ENCODE measurements at regions not wholly inside any gene's neighbourhood (a gene's known extent, or its start where the extent isn't known, plus 50 kb on each side); places are given as distances from the start of the nearest gene placed in this dataset.
"Not testable (repeated sequence)": the region's sequence is repeated elsewhere in the genome, so short reads cannot be mapped to it uniquely, and the experiment has no call there.

DNA sequence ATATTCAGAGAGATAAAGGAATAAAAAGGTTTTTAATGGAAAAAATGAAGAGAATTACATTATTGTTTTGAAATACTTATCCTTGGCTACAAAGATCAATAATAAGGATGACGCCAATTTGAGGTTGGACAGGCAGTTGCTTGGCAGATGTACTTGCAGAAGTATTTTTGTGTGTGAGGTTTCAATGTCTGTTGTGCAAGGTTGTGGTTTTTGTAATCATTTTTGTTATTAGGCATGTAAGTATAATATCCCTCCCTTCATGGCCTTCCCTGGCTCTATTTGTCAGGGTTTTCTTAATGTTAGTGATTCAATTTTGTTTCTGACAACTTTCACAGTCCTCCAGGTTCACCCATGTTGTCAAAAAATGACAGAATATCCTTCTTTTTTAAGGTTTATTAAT lies 105.9 kb downstream of the OTOL1 start:
- DNase-seq = no peak

DNA sequence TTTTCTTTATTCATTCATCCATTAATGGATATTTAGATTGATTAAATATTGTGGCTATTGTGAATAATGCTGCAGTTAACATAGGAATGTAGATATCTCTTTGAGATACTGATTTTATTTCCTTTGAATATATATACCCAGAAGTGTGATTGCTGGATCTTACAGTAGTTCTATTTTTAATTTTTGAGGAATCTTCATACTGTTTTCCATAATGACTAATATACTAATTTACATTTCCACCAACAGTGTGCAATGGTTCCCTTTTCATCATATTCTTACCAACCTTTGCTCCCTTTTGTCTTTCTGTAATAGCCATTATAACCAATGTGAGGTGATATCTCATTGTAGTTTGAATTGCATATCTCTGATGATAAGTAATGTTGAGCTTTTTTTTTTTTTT lies 106.3 kb downstream of the OTOL1 start:
- DNase-seq = no peak

DNA sequence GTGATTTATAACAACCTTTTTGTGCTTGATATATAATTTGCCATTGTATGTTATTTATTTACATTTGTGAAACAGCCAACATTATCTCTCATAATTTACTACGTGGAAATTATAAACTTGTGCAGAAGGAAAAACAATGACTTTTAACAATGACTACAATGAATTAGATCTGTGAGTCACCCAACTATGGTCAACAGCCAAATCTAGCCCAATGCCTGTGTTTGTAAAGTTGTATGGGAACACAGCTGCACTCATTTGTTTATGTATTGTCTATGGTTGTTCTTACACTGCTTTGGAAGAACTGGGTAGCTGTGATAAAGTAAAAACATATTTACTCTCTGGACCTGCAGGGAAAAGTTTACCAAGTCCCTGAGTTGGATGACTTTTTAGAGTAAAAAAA lies 110.4 kb downstream of the OTOL1 start:
- DNase-seq = no peak

DNA sequence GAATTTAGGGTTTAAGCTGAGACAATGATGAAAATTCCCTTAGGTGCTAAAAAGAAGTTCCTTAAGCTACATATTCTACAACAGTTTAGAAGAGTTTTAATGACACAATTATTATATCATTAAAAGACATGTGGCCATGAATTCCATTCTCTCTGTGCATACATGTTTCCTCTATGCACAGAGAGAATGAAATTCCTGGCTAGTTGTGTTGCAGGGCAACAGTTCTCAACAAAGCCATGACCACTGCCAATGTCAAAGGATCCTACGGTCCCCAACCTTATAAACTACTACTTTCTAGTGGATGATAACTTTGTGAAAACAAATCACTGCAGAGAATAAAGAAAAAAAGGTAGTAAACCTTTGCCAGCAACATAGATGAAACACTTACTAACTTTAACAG lies 122.7 kb downstream of the OTOL1 start:
- no peak for DNase-seq

DNA sequence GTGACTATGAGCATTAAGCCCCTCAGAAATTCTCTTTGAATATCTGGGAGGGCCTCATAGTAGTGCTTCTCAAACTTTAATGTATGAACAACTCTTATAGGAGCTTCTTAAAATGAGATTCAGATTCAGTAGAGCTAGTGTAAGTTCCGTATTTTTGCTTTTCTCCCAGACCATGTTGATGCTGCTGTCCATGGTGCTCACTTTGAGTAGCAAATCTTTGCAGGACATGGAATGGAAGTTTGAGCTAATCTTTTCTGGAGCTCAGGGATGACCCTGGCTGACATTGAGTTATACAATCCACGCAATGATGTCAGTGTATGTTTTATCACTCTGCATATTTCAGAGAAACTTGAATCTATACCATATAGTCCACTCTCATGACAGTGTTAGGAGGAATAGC lies 134.2 kb downstream of the OTOL1 start:
- DNase-seq = no peak

DNA sequence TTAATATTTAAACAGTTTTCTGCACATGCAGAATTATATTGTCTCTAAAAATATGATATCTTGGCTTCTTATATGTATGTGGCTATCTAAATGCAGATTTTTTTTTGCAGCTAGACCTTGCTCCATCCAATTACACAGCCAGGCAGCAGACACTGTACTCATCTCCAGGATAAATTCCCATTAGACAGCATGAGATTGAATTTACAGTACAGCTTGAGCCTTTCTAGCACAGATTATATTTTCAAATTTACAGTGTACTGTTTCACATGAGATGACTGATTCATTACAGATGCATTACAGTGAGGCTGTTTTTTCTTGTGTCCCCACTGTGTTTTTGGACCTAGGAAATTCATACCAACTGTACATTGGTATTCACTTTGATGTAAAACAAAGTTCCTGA lies 134.9 kb downstream of the OTOL1 start:
- no peak for DNase-seq

DNA sequence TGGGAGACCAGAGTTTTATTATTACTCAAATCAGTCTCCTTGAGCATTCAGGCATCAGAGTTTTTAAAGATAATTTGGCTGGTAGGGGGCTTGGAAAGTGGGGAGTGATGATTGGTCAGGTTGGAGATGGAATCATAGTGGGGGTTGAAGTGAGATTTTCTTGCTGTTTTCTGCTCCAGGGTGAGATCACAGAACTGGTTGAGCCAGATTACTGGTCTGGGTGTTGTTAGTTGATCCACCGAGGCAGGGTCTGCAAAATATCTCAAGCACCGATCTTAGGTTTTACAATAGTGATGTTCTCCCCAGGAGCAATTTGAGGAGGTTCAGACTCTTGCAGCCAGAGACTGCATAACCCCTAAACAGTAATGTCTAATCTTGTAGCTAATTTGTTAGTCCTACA lies 141.0 kb downstream of the OTOL1 start:
- no peak for DNase-seq

DNA sequence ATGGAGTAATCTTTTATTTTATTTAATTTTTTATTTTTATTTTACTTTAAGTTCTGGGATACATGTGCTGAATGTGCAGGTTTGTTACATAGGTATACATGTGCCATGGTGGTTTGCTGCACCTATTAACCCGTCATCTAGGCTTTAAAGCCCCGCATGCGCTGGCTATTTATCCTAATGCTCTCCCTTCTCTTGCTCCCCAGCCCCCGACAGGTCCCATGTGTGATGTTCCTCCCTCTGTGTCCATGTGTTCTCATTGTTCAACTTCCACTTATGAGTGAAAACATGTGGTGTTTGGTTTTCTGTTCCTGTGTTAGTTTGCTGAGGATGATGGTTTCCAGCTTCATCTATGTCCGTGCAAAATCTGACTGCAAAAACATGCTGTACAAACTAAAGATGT lies 142.5 kb downstream of the OTOL1 start:
- not testable (repeated sequence) for DNase-seq

DNA sequence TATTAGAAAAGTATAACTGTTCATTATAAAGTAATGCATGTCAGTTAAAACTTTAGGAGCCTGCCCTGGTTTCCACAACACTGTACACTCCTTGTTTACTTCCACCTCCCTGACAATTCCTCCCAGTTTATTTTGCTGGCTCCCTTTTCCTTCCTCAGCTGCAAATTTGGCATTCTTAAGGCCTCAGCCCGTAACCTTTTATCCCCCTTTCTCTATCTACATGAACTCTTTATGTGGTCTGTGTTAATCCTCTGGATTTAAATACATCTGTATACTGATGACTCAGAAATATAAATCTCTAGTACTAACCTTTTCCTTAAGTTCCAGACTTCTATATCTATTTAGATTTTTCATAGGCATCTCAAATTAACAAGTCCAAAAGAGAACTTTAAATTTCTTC lies 143.6 kb downstream of the OTOL1 start:
- DNase-seq = no peak

DNA sequence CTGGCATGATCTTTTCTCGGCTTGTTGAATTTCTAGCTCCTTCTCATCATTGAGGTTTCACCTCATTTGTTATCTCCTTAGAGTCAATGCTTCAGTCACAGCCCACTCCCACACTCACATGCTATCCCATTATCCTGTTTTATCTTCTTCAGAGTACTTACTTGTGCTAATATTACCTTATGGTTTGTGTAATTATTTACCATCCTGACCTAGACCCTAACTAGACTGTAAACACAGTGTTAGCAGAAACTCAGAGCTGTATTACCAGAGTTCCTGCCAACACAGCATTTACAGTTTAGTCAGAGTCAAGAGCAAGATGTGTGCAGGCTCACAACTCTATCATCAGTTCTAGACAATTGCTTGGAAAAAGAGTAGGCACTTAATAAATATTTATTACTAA lies 144.7 kb downstream of the OTOL1 start:
- no peak for DNase-seq

DNA sequence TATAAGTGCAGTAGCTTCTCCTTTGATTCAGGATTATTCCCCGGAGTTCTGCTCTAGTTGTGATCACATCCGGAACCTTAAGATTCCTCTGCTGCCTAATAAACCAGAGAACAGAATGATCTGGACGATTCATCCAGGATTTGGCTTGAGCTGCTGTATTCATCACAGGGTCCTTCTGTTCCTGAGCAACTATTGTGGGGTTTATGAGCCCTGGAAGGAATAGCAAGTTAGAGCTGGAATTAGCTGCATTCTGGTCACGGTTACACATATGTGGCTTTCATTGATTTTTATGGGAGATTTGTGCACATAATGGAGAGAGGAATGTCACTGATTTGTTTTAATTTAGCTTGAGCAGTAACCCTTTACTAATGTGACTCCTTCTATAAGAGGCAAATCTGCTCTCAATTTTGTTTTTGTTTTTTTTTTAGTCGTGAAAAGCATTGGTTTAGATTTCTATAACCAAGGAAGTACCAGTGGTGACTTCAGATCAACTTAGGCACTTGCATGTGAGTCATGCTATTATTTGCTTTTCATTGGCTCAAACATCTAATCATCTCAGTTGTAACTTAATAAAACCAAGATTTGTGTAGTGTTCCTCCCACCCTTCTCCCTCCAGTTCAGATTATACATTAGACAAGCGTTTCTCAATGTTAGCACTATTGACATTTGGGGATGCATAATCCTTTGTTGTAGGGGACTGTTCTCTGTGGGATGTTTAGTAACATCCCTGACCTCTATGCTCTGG lies 148.5 kb downstream of the OTOL1 start:
- DNase-seq = no peak

DNA sequence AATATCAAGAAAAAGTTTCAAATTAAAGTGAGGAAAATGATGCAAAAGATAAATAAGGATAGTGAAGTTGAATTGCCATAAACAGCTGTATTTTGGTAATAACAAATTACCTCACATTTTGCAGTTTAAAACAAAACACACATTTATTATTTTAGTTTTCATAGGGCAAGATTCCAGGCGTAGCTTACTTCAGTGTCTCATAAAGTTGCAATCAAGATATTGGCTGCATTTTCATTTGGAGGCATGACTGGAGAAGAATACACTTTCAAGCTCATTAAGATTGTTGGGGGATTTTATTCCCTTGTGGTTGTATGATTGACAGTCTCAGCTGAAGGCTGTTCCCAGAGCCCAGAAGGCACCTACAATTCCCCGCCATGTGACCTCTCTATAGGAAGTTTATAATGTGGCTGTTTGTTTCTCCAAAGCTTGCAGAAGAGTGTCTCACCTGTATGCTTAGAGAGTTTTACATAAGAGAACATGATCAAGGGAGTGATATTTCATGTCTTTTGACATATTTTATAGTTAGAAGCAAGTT lies 151.4 kb downstream of the OTOL1 start:
- DNase-seq = no peak

DNA sequence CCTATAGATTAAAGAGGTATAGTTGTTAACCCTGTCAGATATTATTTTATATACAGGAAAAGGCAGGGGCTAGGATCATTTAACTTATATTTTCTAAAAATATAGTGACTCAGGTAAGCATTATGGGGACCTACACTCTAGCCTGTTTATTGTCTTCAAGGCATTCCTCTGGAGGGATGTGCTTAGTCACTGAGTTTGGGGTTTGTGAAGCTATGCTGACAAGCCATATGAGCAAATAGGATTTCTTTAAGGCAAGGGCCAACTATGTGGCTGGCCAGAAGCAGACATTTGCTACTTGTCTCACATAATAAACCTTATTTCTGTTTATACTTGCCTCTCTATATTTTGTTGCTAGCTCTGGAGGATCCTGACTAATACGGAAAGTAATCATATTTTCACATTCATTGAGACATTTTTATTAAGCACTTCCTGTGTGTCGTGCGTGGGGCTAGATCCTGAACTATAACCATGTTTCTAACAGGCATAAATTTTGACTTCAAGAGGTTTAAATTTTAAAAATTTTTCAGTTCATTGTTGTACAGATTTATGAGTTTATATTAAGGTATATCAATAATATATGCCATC lies 153.4 kb downstream of the OTOL1 start:
- DNase-seq = no peak

DNA sequence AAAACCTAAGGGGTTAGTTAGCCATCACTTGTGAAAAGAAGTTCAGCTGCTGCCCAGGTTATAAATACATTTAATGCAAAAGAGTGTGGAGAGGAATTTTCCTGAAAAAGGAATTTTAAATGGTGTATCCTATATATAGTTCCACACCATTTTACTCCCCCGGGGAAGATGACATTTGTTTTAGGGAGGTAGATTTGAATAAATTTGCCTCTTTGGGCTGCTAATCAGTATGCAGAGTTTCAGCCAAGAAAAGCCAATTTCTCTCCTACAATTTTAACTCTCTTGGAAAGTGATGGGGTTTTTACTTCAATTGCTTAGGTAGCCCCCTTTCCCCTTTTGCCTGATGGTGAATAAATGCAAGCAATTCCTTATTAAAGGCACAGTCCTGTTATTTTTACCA lies 161.2 kb downstream of the OTOL1 start:
- DNase-seq = peak; percentile 12

DNA sequence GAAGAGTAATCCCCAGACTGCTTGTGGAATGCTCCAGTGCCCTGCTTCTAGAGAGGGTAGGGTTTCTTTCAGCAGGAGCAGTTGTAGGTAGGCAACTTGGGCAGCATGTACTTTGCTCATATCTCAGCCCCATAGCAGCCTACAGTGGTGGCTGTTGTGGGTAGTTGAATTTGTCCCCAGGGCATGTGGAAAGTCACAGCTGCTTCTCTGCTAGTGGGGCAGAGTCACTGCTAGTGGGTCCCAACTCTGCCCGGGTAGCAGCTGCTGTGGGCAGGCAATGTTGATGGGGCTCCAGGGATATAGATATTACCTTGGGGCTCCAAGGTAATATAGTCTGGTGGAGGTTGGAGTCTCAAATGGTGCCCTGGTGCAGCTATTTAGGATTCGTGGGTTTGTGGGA lies 174.5 kb downstream of the OTOL1 start:
- DNase-seq = no peak

DNA sequence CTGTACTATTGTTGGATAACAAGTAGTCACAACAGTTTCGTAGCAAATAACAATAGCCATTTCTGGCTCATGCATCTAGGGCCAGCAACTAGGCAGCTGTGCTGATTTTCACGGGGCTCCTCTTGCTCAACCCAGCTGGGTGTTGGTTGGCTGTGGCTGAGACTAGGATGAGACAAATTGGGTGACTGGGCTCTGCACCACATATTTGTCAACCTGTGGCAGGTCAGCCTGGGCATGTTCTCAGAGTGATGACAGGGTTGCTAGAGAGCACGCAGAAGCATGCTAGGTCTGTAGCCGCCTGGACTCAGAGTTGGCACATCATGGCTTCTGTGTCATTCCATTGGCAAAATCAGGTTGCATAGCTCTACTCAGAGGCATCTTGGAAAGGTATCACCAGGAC lies 175.9 kb downstream of the OTOL1 start:
- DNase-seq = no peak

DNA sequence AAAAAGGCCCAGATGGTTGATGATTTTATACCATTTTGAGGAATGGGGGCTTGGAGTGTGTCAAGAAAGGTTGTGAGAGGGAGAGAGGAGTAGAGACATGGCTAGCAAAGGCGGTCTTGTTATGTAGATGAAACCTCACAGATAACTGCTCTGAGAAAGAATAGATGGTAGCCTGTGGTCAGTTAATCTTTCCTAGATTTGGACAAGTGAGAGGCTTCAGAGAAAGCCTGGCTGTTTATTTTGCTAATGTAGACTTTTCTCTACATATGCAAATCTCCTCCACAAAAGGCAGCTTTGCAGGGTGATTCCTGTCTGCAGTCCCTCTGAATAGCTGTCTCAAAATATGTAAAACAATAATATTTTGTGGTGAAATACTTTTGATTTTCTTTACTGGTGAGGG lies 177.3 kb downstream of the OTOL1 start:
- DNase-seq = no peak

DNA sequence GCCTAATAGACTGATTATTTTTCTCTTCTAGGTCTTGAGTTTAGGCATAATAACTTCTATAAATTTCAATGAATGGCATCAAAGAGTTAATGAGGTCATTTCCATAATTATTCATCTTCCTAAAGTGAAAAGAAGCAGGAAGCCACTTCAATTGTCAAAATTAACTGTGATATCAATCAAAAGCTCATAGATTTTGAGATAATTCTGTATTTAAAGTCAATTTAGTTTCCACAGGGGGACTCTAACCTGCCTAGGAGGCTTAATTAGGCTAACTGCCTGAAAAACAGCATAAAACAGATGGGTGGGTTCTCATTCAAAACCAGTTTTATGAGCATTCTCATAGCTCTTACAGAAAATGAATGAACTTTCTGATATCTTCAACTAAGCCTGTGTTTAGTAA lies 177.8 kb downstream of the OTOL1 start:
- DNase-seq = no peak

DNA sequence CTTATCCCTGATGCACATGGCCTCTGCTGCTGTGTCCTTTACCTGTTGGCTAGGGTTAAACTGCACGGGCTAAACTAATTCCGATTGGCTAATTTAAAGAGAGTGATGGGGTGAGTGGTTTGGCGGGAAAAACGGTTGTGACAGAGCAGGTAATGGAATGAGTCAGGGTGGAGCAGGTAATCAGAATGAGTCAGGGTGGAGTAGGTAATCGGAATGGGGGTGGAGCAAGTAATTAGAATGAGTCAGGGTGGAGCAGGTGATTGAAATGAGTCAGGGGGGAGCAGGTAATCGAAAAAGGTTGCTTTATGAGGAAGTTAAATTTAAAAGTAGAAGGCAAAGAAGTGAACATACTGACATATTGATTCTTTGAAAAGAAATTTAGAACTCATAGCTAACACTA lies 185.2 kb downstream of the OTOL1 start:
- DNase-seq = not testable (repeated sequence)

DNA sequence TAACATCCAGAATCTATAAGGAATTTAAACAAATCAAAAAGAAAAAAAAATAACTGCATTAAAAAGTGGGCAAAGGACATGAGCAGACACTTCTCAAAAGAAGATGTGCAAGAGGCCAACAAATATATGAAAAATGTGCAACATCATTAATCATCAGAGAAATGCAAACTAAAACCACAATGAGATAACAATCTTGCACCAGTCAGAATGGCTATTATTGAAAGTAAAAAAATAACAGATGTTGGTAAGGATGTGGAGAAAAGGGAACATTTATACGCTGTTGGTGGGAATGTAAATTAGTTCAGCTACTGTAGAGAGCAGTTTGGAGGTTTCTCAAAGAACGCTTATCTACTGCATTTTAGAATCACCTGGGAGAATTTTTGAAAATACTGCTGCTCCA lies 186.1 kb downstream of the OTOL1 start:
- DNase-seq = no peak

DNA sequence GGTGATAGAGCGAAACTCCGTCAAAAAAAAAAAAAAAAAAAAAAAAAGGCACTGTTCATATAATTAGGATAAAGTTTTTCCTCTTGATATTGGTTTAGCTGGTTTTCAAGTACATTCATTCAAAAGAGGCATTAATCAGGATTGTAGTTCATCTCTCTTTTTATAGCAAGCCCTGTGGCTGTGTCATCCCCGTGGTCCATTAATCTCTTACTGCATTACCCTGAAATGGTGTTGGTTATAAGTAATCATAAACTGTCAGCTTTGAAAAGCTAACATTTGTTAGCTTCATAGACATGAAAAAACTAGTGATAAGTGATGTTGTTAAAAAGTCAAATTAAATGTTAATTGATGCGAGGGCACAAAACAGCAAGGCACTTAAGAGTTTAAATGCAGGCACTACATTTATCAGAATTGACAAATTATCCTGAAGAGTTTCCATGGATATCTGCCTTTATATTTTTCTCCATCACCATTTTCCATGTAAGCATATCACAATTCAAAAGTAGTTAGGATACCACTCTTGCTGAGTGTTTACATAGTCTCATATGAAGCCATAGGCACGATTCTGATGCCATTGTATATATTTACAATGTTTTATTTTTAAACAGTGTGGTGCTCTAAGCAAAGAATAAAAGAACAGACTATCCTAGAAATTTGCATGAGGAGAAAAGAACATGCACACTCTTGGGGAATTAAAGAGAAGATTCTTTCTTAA lies 193.1 kb downstream of the OTOL1 start:
- DNase-seq = no peak

DNA sequence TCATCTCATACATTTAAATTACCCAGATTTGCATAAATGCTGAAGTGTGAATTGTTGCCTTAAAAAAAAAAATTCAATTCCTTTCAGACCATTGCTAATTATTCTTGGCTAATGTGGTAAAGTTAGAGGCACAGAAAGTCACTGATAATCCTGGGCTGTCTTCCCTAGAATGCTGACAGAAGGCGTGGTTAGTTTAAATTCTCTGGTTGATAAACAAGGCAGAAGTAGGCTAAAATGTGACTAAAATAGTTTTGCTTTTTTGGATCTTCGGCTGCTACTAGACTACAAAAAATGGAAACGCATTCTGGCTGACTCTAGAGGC lies 193.7 kb downstream of the OTOL1 start:
- peak; percentile 6 for DNase-seq

DNA sequence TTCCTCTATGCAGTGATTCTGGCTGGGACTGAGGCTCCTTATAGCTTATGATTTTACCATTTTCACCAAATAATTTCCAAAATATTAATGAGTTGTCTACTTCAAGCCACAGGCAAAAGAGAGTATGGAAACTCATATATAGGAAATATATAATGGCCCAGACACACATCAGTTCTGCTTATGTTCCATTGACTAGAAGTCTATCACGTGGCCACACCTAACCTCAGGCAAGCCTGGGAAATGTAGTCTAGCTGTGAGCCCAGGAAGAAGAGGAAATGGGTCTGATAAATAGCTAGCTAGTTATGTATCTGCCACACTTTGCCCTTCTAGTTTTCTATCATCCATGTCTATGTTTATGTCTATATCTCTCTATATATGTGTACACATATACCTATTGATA lies 195.1 kb downstream of the OTOL1 start:
- DNase-seq = no peak

All from NCI-H1048 (cell line).